Colonic mucosa (tissue), 4 donors: ENCODE measurements at regions not wholly inside any gene's neighbourhood (a gene's known extent, or its start where the extent isn't known, plus 50 kb on each side); places are given as distances from the start of the nearest gene placed in this dataset.
"Not testable (repeated sequence)": the region's sequence is repeated elsewhere in the genome, so short reads cannot be mapped to it uniquely, and the experiment has no call there.

Experiments
- DNase-seq: peaks from one replicate; pipeline ENCODE4 v3.0.0-alpha.2; 2020
- H3K27ac ChIP-seq: fragments of 200-600 bp; one replicate; pipeline ENCODE4 v1.8.0; 2021
- H3K27me3 ChIP-seq: fragments of 200-600 bp; one replicate; pipeline ENCODE4 v1.8.0; 2021
- H3K36me3 ChIP-seq: fragments of 200-600 bp; one replicate; pipeline ENCODE4 v1.8.0; 2021
- H3K4me1 ChIP-seq: fragments of 200-600 bp; one replicate; pipeline ENCODE4 v1.8.0; 2021; ENCODE audit warnings: mild to moderate bottlenecking
- H3K4me3 ChIP-seq: fragments of 200-600 bp; one replicate; pipeline ENCODE4 v1.8.0; 2021
- H3K9ac ChIP-seq, 2 donors: one replicate each; pipeline ENCODE4 v1.7.0; 2013; ENCODE audit warnings: control low read depth in 2 of 2, low read depth in 2 of 2, low read length in 2 of 2
- H3K9me3 ChIP-seq: fragments of 200-600 bp; one replicate; pipeline ENCODE4 v1.8.0; 2021
- intact Hi-C: fragments of 100-400 bp; cut with DNase I; formaldehyde crosslinking; loops from one replicate; pipeline ENCODE4 v1.14.1; 2022
- TF ChIP-seq, protein P1 (sequence below): fragments of 200-600 bp; IDR thresholded peaks from one replicate; pipeline ENCODE4 v1.8.0; 2022; ENCODE audit warnings: antibody characterized with exemption, mild to moderate bottlenecking
- donor health status: healthy.
- donor health status: DM: no; HTN: no; CAD: no.
- donor health status: DM: no; HTN: no; CAD: no.

- H3K27me3 ChIP-seq: no peaks in the 10 kb centered on the region
- no peak overlapping the region for H3K4me3 ChIP-seq
- no peak overlapping the region for H3K9ac ChIP-seq
- H3K36me3 ChIP-seq: no peaks in the 10 kb centered on the region
- no peak overlapping the region for H3K27ac ChIP-seq
- intact Hi-C loops: no loop called here
- DNase-seq: no peak
- H3K9me3 ChIP-seq: no peaks in the 10 kb centered on the region
- TF ChIP-seq, protein P1, sequence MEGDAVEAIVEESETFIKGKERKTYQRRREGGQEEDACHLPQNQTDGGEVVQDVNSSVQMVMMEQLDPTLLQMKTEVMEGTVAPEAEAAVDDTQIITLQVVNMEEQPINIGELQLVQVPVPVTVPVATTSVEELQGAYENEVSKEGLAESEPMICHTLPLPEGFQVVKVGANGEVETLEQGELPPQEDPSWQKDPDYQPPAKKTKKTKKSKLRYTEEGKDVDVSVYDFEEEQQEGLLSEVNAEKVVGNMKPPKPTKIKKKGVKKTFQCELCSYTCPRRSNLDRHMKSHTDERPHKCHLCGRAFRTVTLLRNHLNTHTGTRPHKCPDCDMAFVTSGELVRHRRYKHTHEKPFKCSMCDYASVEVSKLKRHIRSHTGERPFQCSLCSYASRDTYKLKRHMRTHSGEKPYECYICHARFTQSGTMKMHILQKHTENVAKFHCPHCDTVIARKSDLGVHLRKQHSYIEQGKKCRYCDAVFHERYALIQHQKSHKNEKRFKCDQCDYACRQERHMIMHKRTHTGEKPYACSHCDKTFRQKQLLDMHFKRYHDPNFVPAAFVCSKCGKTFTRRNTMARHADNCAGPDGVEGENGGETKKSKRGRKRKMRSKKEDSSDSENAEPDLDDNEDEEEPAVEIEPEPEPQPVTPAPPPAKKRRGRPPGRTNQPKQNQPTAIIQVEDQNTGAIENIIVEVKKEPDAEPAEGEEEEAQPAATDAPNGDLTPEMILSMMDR: no peak
- H3K4me1 ChIP-seq: no peaks in the 10 kb centered on the region
Observed at GRCh38 chrX:15016051-15016450, 142.8 kb downstream of the MOSPD2 start.

DNA sequence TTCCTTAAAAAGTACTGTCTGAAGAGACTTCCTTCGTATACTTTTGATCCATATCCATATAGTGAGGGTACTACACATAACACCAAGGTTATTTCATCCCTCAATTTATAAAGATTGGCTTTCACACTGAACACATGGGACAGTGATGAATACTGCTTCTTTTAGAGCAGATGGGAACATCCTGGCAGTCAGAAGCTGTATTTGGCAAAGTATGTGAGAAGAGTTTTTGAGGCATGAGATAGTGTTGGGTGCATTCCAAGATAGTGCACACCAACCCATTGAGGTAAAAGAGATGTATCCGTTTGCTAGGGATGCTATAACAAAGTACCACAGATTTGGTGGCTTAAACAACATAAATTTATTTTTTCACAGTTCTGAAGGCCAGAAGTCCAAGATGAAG is 141.1 kb downstream of the MOSPD2 start:
- no peaks in the 10 kb centered on the region for H3K36me3 ChIP-seq
- no peak overlapping the region for H3K27ac ChIP-seq
- no peak overlapping the region for H3K9ac ChIP-seq
- TF ChIP-seq, protein P1: no peak
- H3K27me3 ChIP-seq: no peaks in the 10 kb centered on the region
- H3K4me1 ChIP-seq: no peaks in the 10 kb centered on the region
- intact Hi-C loops: no loop called here
- H3K4me3 ChIP-seq: no peak overlapping the region
- DNase-seq: no peak
- no peaks in the 10 kb centered on the region for H3K9me3 ChIP-seq

DNA sequence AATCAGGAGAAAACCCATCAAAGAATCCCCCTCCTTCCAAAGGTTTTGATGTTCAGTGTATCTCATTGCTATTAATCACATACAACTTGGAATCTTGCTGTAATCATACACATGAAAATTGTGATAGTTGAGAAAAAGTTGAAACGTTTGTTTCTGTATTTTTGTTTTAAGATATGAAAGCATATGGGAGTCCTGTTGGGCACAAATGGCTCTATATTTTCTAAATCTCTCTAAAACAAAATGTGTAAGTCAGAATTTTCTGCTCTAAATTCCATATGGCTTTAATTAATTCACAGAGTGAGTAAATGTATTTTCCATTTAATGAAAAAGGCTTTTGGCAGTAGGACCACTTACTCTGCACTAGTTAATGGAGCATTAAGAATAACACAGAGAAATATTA is 140.2 kb downstream of the MOSPD2 start:
- DNase-seq: no peak
- H3K27ac ChIP-seq: no peak overlapping the region
- TF ChIP-seq, protein P1: no peak
- H3K27me3 ChIP-seq: no peaks in the 10 kb centered on the region
- no peak overlapping the region for H3K4me3 ChIP-seq
- intact Hi-C loops: no loop called here
- no peak overlapping the region for H3K9ac ChIP-seq
- no peaks in the 10 kb centered on the region for H3K4me1 ChIP-seq
- H3K36me3 ChIP-seq: no peaks in the 10 kb centered on the region
- H3K9me3 ChIP-seq: no peaks in the 10 kb centered on the region

DNA sequence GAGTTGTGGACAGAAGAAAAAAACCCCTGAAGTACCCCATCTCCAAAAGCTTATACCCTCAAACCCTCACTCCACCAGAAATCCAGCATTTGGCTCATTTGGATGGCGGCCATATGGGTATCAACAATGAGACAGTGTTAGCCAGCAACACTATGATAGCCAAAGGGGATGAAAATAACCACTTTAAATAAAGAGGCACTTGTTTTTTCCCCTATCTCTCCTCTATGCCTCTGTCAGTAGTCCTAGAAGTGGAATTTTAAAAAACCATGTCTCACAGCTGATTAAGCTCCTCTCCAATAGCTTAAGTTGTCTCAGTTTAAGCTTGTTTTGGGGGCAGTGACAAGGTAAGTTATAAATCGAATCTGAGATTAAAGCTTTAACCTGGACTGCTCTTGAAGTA is 124.0 kb downstream of the MOSPD2 start:
- H3K9me3 ChIP-seq: no peaks in the 10 kb centered on the region
- no peaks in the 10 kb centered on the region for H3K4me1 ChIP-seq
- intact Hi-C loops: no loop called here
- no peak overlapping the region for H3K9ac ChIP-seq
- no peak for DNase-seq
- no peak overlapping the region for H3K4me3 ChIP-seq
- TF ChIP-seq, protein P1: no peak
- no peak overlapping the region for H3K27ac ChIP-seq
- H3K36me3 ChIP-seq: no peaks in the 10 kb centered on the region
- H3K27me3 ChIP-seq: no peaks in the 10 kb centered on the region

GRCh38 chrX:14984425-14984824 is 111.2 kb downstream of the MOSPD2 start:
- H3K9ac ChIP-seq, H3K4me3 ChIP-seq, H3K27me3 ChIP-seq, H3K9me3 ChIP-seq, H3K4me1 ChIP-seq, H3K27ac ChIP-seq, H3K36me3 ChIP-seq, DNase-seq, intact Hi-C loops: not testable (repeated sequence)
